Suprapubic skin (tissue), 3 donors: ENCODE measurements at regions not wholly inside any gene's neighbourhood (a gene's known extent, or its start where the extent isn't known, plus 50 kb on each side); places are given as distances from the start of the nearest gene placed in this dataset.
"Not testable (repeated sequence)": the region's sequence is repeated elsewhere in the genome, so short reads cannot be mapped to it uniquely, and the experiment has no call there.

Experiments
- CTCF ChIP-seq, 2 donors: fragments of 200-600 bp in 1 of 2; fragments of 450-650 bp in 1 of 2; sonication (generic) in 1 of 2; IDR thresholded peaks; one replicate each; pipeline ENCODE4 v1.5.1; 2016 to 2019; ENCODE audit warnings: antibody characterized with exemption in 2 of 2, mild to moderate bottlenecking in 1 of 2, moderate library complexity in 1 of 2
- POLR2A ChIP-seq, 2 donors: fragments of 450-650 bp; IDR thresholded peaks; one replicate each; pipeline ENCODE4 v1.6.1; 2017; ENCODE audit warnings: antibody characterized with exemption in 2 of 2, mild to moderate bottlenecking in 2 of 2, moderate library complexity in 2 of 2

- TF ChIP-seq POLR2A, CTCF (IDR thresholded peaks at IDR 0.05): not testable (repeated sequence)
Observed at GRCh38 chr4:28466886-28467285, 1606.2 kb downstream of the STIM2 start.
